Breast epithelium (tissue), 3 donors: ENCODE measurements at regions not wholly inside any gene's neighbourhood (a gene's known extent, or its start where the extent isn't known, plus 50 kb on each side); places are given as distances from the start of the nearest gene placed in this dataset.

Source experiments
- CTCF ChIP-seq, 3 donors: fragments of 450-650 bp; IDR thresholded peaks; one replicate each; pipeline ENCODE4 v1.5.1; 2016 to 2017; ENCODE audit warnings: antibody characterized with exemption in 3 of 3, mild to moderate bottlenecking in 3 of 3, moderate library complexity in 3 of 3
- POLR2A ChIP-seq: fragments of 450-650 bp; IDR thresholded peaks from one replicate; pipeline ENCODE4 v1.6.1; 2016; ENCODE audit warnings: antibody characterized with exemption, mild to moderate bottlenecking, moderate library complexity
- POLR2AphosphoS5 ChIP-seq, 3 donors: sonication (generic); formaldehyde crosslinking; IDR thresholded peaks; one replicate each; pipeline ENCODE4 v1.6.1; 2017; ENCODE audit warnings: antibody characterized with exemption in 3 of 3

- no peak for TF ChIP-seq CTCF (IDR thresholded peaks at IDR 0.05)
- TF ChIP-seq POLR2AphosphoS5 (IDR thresholded peaks at IDR 0.05) = no peak
- TF ChIP-seq POLR2A = no peak
Observed at GRCh38 chr4:96776920-96777527, 937.1 kb downstream of the PDHA2 start.
